GM19023 (cell line): ENCODE measurements at regions not wholly inside any gene's neighbourhood (a gene's known extent, or its start where the extent isn't known, plus 50 kb on each side); places are given as distances from the start of the nearest gene placed in this dataset.

Source experiments
- ATAC-seq: cut with Tn5 transposase; IDR thresholded peaks from one replicate; pipeline ENCODE4 v1.9.1; 2021; ENCODE audit warnings: mild to moderate bottlenecking, moderate library complexity; ENCODE audit not compliant: unreplicated experiment

GRCh38 chr3:132183811-132184210 is 133.4 kb upstream of the ACP3 start:
- no peak for ATAC-seq

GRCh38 chr3:132187746-132188145 is 129.5 kb upstream of the ACP3 start:
- ATAC-seq, result no peak

GRCh38 chr3:132189601-132190000 is 127.6 kb upstream of the ACP3 start:
- ATAC-seq, result no peak

- no peak for ATAC-seq
Observed at GRCh38 chr3:132196113-132196512, 121.1 kb upstream of the ACP3 start.

GRCh38 chr3:132198516-132198915 is 118.7 kb upstream of the ACP3 start:
- no peak for ATAC-seq

- no peak for ATAC-seq
Observed at GRCh38 chr3:132199451-132199850, 117.8 kb upstream of the ACP3 start.

GRCh38 chr3:132202586-132202985 is 114.6 kb upstream of the ACP3 start:
- ATAC-seq, result no peak

- no peak for ATAC-seq
Observed at GRCh38 chr3:132203889-132204596, 113.2 kb upstream of the ACP3 start.

GRCh38 chr3:132205609-132206008 is 111.6 kb upstream of the ACP3 start:
- ATAC-seq, result no peak

- no peak for ATAC-seq
Observed at GRCh38 chr3:132209855-132210254, 107.4 kb upstream of the ACP3 start.

- ATAC-seq, result no peak
Observed at GRCh38 chr3:132210476-132211346, 106.5 kb upstream of the ACP3 start.

- no peak for ATAC-seq
Observed at GRCh38 chr3:132211896-132212295, 105.3 kb upstream of the ACP3 start.

- no peak for ATAC-seq
Observed at GRCh38 chr3:132218817-132219755, 98.1 kb upstream of the ACP3 start.

- no peak for ATAC-seq
Observed at GRCh38 chr3:132220986-132221385, 96.2 kb upstream of the ACP3 start.

- ATAC-seq, result no peak
Observed at GRCh38 chr3:132222868-132223538, 94.2 kb upstream of the ACP3 start.

GRCh38 chr3:132225664-132226063 is 91.5 kb upstream of the ACP3 start:
- no peak for ATAC-seq

GRCh38 chr3:132228923-132229322 is 88.3 kb upstream of the ACP3 start:
- ATAC-seq, result no peak

- ATAC-seq, result no peak
Observed at GRCh38 chr3:132229641-132230040, 87.6 kb upstream of the ACP3 start.

GRCh38 chr3:132230156-132231000 is 86.8 kb upstream of the ACP3 start:
- no peak for ATAC-seq

GRCh38 chr3:132231633-132232032 is 85.6 kb upstream of the ACP3 start:
- no peak for ATAC-seq
